ENCODE measurements at regions not wholly inside any gene's neighbourhood (a gene's known extent, or its start where the extent isn't known, plus 50 kb on each side); places are given as distances from the start of the nearest gene placed in this dataset.

- no peak overlapping the region for H3K27ac ChIP-seq (ENCODE audit: low read depth, low read length)
- no peak overlapping the region for H4K8ac ChIP-seq (ENCODE audit: low read depth, low read length)
- no peak overlapping the region for H3K4ac ChIP-seq (ENCODE audit: low read depth, low read length)
- no peaks in the 10 kb centered on the region for H3K36me3 ChIP-seq (ENCODE audit: control insufficient read depth, insufficient read depth, low read length)
- no peak overlapping the region for H4K5ac ChIP-seq (ENCODE audit: low read length)
- no peak overlapping the region for H2AK5ac ChIP-seq (ENCODE audit: low read length)
- no peak overlapping the region for H3K9ac ChIP-seq (ENCODE audit: low read length)
- no peak overlapping the region for H3K23ac ChIP-seq (ENCODE audit: low read length)
- H3K4me1 ChIP-seq (ENCODE audit: control insufficient read depth, low read depth, low read length) = no peaks in the 10 kb centered on the region
- H3K4me3 ChIP-seq (ENCODE audit: low read length) = no peak overlapping the region
- no peaks in the 10 kb centered on the region for H3K27me3 ChIP-seq (ENCODE audit: insufficient read depth, low read length, poor library complexity)
- no peak for DNase-seq
- H3K4me2 ChIP-seq (ENCODE audit: low read length) = no peak overlapping the region
- H2BK120ac ChIP-seq (ENCODE audit: low read depth, low read length) = no peak overlapping the region
- no peaks in the 10 kb centered on the region for H3K79me2 ChIP-seq (ENCODE audit: control insufficient read depth, insufficient read depth, low read length)
- WGBS (ENCODE audit: extremely low coverage, insufficient coverage, low lambda C conversion rate) = no CpG with 5 or more reads among the region's 2 CpGs
- H3K56ac ChIP-seq (ENCODE audit: low read length) = no peak overlapping the region
- no peaks in the 10 kb centered on the region for H3K79me1 ChIP-seq (ENCODE audit: low read length)
- no peak overlapping the region for H3K18ac ChIP-seq (ENCODE audit: low read length)
- no peak overlapping the region for H2BK5ac ChIP-seq (ENCODE audit: low read length)
- H2BK15ac ChIP-seq (replicated peaks; ENCODE audit: low read depth) = no peak overlapping the region
Measured at GRCh38 chr4:89382439-89382838, 74.8 kb upstream of the GPRIN3 start.

- no peak overlapping the region for H3K4me3 ChIP-seq (ENCODE audit: low read length)
- H2BK15ac ChIP-seq (replicated peaks; ENCODE audit: low read depth) = no peak overlapping the region
- H4K5ac ChIP-seq (ENCODE audit: low read length) = no peak overlapping the region
- no peaks in the 10 kb centered on the region for H3K79me1 ChIP-seq (ENCODE audit: low read length)
- H2BK5ac ChIP-seq (ENCODE audit: low read length) = no peak overlapping the region
- H3K4me1 ChIP-seq (ENCODE audit: control insufficient read depth, low read depth, low read length) = no peaks in the 10 kb centered on the region
- no peak for DNase-seq
- no peak overlapping the region for H3K27ac ChIP-seq (ENCODE audit: low read depth, low read length)
- no peaks in the 10 kb centered on the region for H3K79me2 ChIP-seq (ENCODE audit: control insufficient read depth, insufficient read depth, low read length)
- no peak overlapping the region for H4K8ac ChIP-seq (ENCODE audit: low read depth, low read length)
- no peak overlapping the region for H3K4ac ChIP-seq (ENCODE audit: low read depth, low read length)
- no CpG with 5 or more reads among the region's 1 CpG for WGBS (ENCODE audit: extremely low coverage, insufficient coverage, low lambda C conversion rate)
- H3K9ac ChIP-seq (ENCODE audit: low read length) = no peak overlapping the region
- no peaks in the 10 kb centered on the region for H3K36me3 ChIP-seq (ENCODE audit: control insufficient read depth, insufficient read depth, low read length)
- H3K27me3 ChIP-seq (ENCODE audit: insufficient read depth, low read length, poor library complexity) = no peaks in the 10 kb centered on the region
- no peak overlapping the region for H3K4me2 ChIP-seq (ENCODE audit: low read length)
- H3K18ac ChIP-seq (ENCODE audit: low read length) = no peak overlapping the region
- H2AK5ac ChIP-seq (ENCODE audit: low read length) = no peak overlapping the region
- no peak overlapping the region for H3K56ac ChIP-seq (ENCODE audit: low read length)
- H2BK120ac ChIP-seq (ENCODE audit: low read depth, low read length) = no peak overlapping the region
- H3K23ac ChIP-seq (ENCODE audit: low read length) = no peak overlapping the region
Measured at GRCh38 chr4:89380980-89381379, 73.4 kb upstream of the GPRIN3 start.

GRCh38 chr4:89379511-89380044, 72.0 kb upstream of the GPRIN3 start:
- Histone ChIP-seq H3K27ac (ENCODE audit: low read depth, low read length) (no peak overlapping the region), H3K79me2 (ENCODE audit: control insufficient read depth, insufficient read depth, low read length) (no peaks in the 10 kb centered on the region), H4K5ac (ENCODE audit: low read length) (no peak overlapping the region), H3K4me2 (ENCODE audit: low read length) (no peak overlapping the region), H3K4me1 (ENCODE audit: control insufficient read depth, low read depth, low read length) (no peaks in the 10 kb centered on the region), H4K8ac (ENCODE audit: low read depth, low read length) (no peak overlapping the region), H3K18ac (ENCODE audit: low read length) (no peak overlapping the region), H3K27me3 (ENCODE audit: insufficient read depth, low read length, poor library complexity) (no peaks in the 10 kb centered on the region), H3K4ac (ENCODE audit: low read depth, low read length) (no peak overlapping the region), H2BK15ac (replicated peaks; ENCODE audit: low read depth) (no peak overlapping the region), H3K36me3 (ENCODE audit: control insufficient read depth, insufficient read depth, low read length) (no peaks in the 10 kb centered on the region), H2AK5ac (ENCODE audit: low read length) (no peak overlapping the region), H2BK120ac (ENCODE audit: low read depth, low read length) (no peak overlapping the region), H3K9ac (ENCODE audit: low read length) (no peak overlapping the region), H3K23ac (ENCODE audit: low read length) (no peak overlapping the region), H3K4me3 (ENCODE audit: low read length) (no peak overlapping the region), H3K56ac (ENCODE audit: low read length) (no peak overlapping the region), H3K79me1 (ENCODE audit: low read length) (no peaks in the 10 kb centered on the region), H2BK5ac (ENCODE audit: low read length) (no peak overlapping the region)
- no peak for DNase-seq
- no CpG with 5 or more reads among the region's 1 CpG for WGBS (ENCODE audit: extremely low coverage, insufficient coverage, low lambda C conversion rate)

- no peak overlapping the region for H4K8ac ChIP-seq (ENCODE audit: low read depth, low read length)
- no peak overlapping the region for H3K27ac ChIP-seq (ENCODE audit: low read depth, low read length)
- H2BK5ac ChIP-seq (ENCODE audit: low read length) = no peak overlapping the region
- no peak overlapping the region for H2BK120ac ChIP-seq (ENCODE audit: low read depth, low read length)
- no peak overlapping the region for H4K5ac ChIP-seq (ENCODE audit: low read length)
- H2BK15ac ChIP-seq (replicated peaks; ENCODE audit: low read depth) = no peak overlapping the region
- no peaks in the 10 kb centered on the region for H3K36me3 ChIP-seq (ENCODE audit: control insufficient read depth, insufficient read depth, low read length)
- no peak overlapping the region for H2AK5ac ChIP-seq (ENCODE audit: low read length)
- H3K4me1 ChIP-seq (ENCODE audit: control insufficient read depth, low read depth, low read length) = no peaks in the 10 kb centered on the region
- H3K79me1 ChIP-seq (ENCODE audit: low read length) = no peaks in the 10 kb centered on the region
- WGBS (ENCODE audit: extremely low coverage, insufficient coverage, low lambda C conversion rate) = no CpG with 5 or more reads among the region's 4 CpGs
- no peak overlapping the region for H3K56ac ChIP-seq (ENCODE audit: low read length)
- H3K79me2 ChIP-seq (ENCODE audit: control insufficient read depth, insufficient read depth, low read length) = no peaks in the 10 kb centered on the region
- H3K27me3 ChIP-seq (ENCODE audit: insufficient read depth, low read length, poor library complexity) = no peaks in the 10 kb centered on the region
- no peak overlapping the region for H3K23ac ChIP-seq (ENCODE audit: low read length)
- H3K4ac ChIP-seq (ENCODE audit: low read depth, low read length) = no peak overlapping the region
- no peak overlapping the region for H3K4me3 ChIP-seq (ENCODE audit: low read length)
- DNase-seq = peak; percentile 30
- H3K9ac ChIP-seq (ENCODE audit: low read length) = no peak overlapping the region
- H3K4me2 ChIP-seq (ENCODE audit: low read length) = no peak overlapping the region
- no peak overlapping the region for H3K18ac ChIP-seq (ENCODE audit: low read length)
Measured at GRCh38 chr4:89373394-89373793, 65.8 kb upstream of the GPRIN3 start.

GRCh38 chr4:89371614-89372013, 64.0 kb upstream of the GPRIN3 start:
- Histone ChIP-seq H3K79me1 (ENCODE audit: low read length) (no peaks in the 10 kb centered on the region), H3K36me3 (ENCODE audit: control insufficient read depth, insufficient read depth, low read length) (no peaks in the 10 kb centered on the region), H2BK15ac (replicated peaks; ENCODE audit: low read depth) (no peak overlapping the region), H3K18ac (ENCODE audit: low read length) (no peak overlapping the region), H4K5ac (ENCODE audit: low read length) (no peak overlapping the region), H3K9ac (ENCODE audit: low read length) (no peak overlapping the region), H3K79me2 (ENCODE audit: control insufficient read depth, insufficient read depth, low read length) (no peaks in the 10 kb centered on the region), H3K4me1 (ENCODE audit: control insufficient read depth, low read depth, low read length) (no peaks in the 10 kb centered on the region), H3K27ac (ENCODE audit: low read depth, low read length) (no peak overlapping the region), H3K23ac (ENCODE audit: low read length) (no peak overlapping the region), H3K4me3 (ENCODE audit: low read length) (no peak overlapping the region), H4K8ac (ENCODE audit: low read depth, low read length) (no peak overlapping the region), H3K27me3 (ENCODE audit: insufficient read depth, low read length, poor library complexity) (no peaks in the 10 kb centered on the region), H2BK120ac (ENCODE audit: low read depth, low read length) (no peak overlapping the region), H2AK5ac (ENCODE audit: low read length) (no peak overlapping the region), H3K56ac (ENCODE audit: low read length) (no peak overlapping the region), H3K4me2 (ENCODE audit: low read length) (no peak overlapping the region), H3K4ac (ENCODE audit: low read depth, low read length) (no peak overlapping the region), H2BK5ac (ENCODE audit: low read length) (no peak overlapping the region)
- no peak for DNase-seq
- WGBS (ENCODE audit: extremely low coverage, insufficient coverage, low lambda C conversion rate) = no CpG with 5 or more reads among the region's 3 CpGs

GRCh38 chr4:89369581-89369980, 62.0 kb upstream of the GPRIN3 start:
- no peak overlapping the region for H3K23ac ChIP-seq (ENCODE audit: low read length)
- H3K27ac ChIP-seq (ENCODE audit: low read depth, low read length) = no peak overlapping the region
- no CpG with 5 or more reads among the region's 2 CpGs for WGBS (ENCODE audit: extremely low coverage, insufficient coverage, low lambda C conversion rate)
- H2BK120ac ChIP-seq (ENCODE audit: low read depth, low read length) = no peak overlapping the region
- H3K36me3 ChIP-seq (ENCODE audit: control insufficient read depth, insufficient read depth, low read length) = no peaks in the 10 kb centered on the region
- H3K18ac ChIP-seq (ENCODE audit: low read length) = no peak overlapping the region
- no peak overlapping the region for H4K8ac ChIP-seq (ENCODE audit: low read depth, low read length)
- no peak overlapping the region for H2BK15ac ChIP-seq (replicated peaks; ENCODE audit: low read depth)
- no peak for DNase-seq
- no peaks in the 10 kb centered on the region for H3K27me3 ChIP-seq (ENCODE audit: insufficient read depth, low read length, poor library complexity)
- no peak overlapping the region for H3K4me2 ChIP-seq (ENCODE audit: low read length)
- no peak overlapping the region for H3K4me3 ChIP-seq (ENCODE audit: low read length)
- no peak overlapping the region for H2AK5ac ChIP-seq (ENCODE audit: low read length)
- H3K4me1 ChIP-seq (ENCODE audit: control insufficient read depth, low read depth, low read length) = no peaks in the 10 kb centered on the region
- no peaks in the 10 kb centered on the region for H3K79me1 ChIP-seq (ENCODE audit: low read length)
- H3K4ac ChIP-seq (ENCODE audit: low read depth, low read length) = no peak overlapping the region
- no peak overlapping the region for H3K56ac ChIP-seq (ENCODE audit: low read length)
- H2BK5ac ChIP-seq (ENCODE audit: low read length) = no peak overlapping the region
- no peaks in the 10 kb centered on the region for H3K79me2 ChIP-seq (ENCODE audit: control insufficient read depth, insufficient read depth, low read length)
- H4K5ac ChIP-seq (ENCODE audit: low read length) = no peak overlapping the region
- no peak overlapping the region for H3K9ac ChIP-seq (ENCODE audit: low read length)

Measured in mesendoderm (in vitro differentiated cells).